ENCODE measurements at regions not wholly inside any gene's neighbourhood (a gene's known extent, or its start where the extent isn't known, plus 50 kb on each side); places are given as distances from the start of the nearest gene placed in this dataset.

DNA sequence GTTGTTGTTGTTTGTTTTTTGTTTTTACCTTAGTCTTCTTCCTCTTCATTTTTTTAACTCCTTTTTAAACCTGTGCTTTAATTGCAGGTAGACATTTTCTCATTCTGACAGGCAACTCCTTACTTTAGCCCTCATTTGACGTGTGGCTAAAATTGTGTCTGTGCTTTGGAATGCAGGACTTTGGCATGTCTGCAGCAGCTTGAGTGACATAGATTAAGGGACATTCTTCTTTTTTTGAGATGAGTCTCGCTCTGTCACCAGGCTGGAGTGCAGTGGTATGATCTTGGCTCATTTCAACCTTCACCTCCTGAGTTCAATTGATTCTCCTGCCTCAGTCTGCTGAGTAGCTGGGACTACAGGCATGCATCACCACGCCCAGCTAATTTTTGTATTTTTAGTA is 100.8 kb downstream of the FAT3 start:
- TF ChIP-seq, protein P1, sequence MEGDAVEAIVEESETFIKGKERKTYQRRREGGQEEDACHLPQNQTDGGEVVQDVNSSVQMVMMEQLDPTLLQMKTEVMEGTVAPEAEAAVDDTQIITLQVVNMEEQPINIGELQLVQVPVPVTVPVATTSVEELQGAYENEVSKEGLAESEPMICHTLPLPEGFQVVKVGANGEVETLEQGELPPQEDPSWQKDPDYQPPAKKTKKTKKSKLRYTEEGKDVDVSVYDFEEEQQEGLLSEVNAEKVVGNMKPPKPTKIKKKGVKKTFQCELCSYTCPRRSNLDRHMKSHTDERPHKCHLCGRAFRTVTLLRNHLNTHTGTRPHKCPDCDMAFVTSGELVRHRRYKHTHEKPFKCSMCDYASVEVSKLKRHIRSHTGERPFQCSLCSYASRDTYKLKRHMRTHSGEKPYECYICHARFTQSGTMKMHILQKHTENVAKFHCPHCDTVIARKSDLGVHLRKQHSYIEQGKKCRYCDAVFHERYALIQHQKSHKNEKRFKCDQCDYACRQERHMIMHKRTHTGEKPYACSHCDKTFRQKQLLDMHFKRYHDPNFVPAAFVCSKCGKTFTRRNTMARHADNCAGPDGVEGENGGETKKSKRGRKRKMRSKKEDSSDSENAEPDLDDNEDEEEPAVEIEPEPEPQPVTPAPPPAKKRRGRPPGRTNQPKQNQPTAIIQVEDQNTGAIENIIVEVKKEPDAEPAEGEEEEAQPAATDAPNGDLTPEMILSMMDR (IDR thresholded peaks at IDR 0.05; ENCODE audit: insufficient read depth, low read length, poor library complexity, severe bottlenecking) = no peak
- TF ChIP-seq EZH2phosphoT487 (conservative IDR thresholded peaks at IDR 0.05; ENCODE audit: low read length) = no peak
- no peaks in the 10 kb centered on the region for H4K20me1 ChIP-seq (ENCODE audit: low read depth, low read length)
- H3K36me3 ChIP-seq (ENCODE audit: low read length) = no peaks in the 10 kb centered on the region
- H3F3A ChIP-seq (ENCODE audit: insufficient read depth) = no peaks in the 10 kb centered on the region
- no peaks in the 10 kb centered on the region for H3K9me3 ChIP-seq (ENCODE audit: insufficient read depth, low read length)
- H3K27ac ChIP-seq (ENCODE audit: low read depth, low read length) = no peak overlapping the region
- H3K4me2 ChIP-seq (ENCODE audit: low read depth, low read length, poor library complexity, severe bottlenecking) = no peak overlapping the region
- H3K9ac ChIP-seq (ENCODE audit: low read length) = no peak overlapping the region
- H3K9me2 ChIP-seq (replicated peaks; ENCODE audit: insufficient read depth, low read length) = no peaks in the 10 kb centered on the region
- H2AFZ ChIP-seq (ENCODE audit: low read depth, low read length, severe bottlenecking) = no peak overlapping the region
- H3K4me3 ChIP-seq (ENCODE audit: insufficient read depth, low read length, poor library complexity, severe bottlenecking) = no peak overlapping the region
- H3K27me3 ChIP-seq (ENCODE audit: low read length) = no peaks in the 10 kb centered on the region
- H3K79me2 ChIP-seq (ENCODE audit: insufficient read depth, low read length) = no peaks in the 10 kb centered on the region

DNA sequence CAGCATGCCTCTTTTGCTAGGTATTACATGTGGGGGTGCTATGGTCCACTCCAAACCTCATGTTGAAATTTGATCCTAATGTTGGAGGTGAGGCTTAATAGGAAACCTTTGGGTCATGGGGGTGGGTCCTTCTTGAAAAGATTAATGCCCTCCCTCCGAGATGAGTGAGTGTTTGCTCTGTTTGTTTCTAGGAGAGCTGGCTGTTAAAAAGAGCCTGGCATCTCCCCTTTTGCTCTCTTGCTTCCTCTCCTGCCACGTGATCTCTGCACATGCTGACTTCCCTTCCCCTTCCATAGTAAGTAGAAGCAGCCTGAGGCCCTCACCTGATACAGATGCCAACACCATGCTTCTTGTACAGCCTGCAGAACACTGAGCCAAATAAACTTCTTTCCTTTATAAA is 104.5 kb downstream of the FAT3 start:
- no peaks in the 10 kb centered on the region for H3F3A ChIP-seq (ENCODE audit: insufficient read depth)
- no peaks in the 10 kb centered on the region for H4K20me1 ChIP-seq (ENCODE audit: low read depth, low read length)
- no peaks in the 10 kb centered on the region for H3K36me3 ChIP-seq (ENCODE audit: low read length)
- H2AFZ ChIP-seq (ENCODE audit: low read depth, low read length, severe bottlenecking) = no peak overlapping the region
- no peak overlapping the region for H3K4me3 ChIP-seq (ENCODE audit: insufficient read depth, low read length, poor library complexity, severe bottlenecking)
- no peak overlapping the region for H3K9ac ChIP-seq (ENCODE audit: low read length)
- no peaks in the 10 kb centered on the region for H3K27me3 ChIP-seq (ENCODE audit: low read length)
- TF ChIP-seq, protein P1 (IDR thresholded peaks at IDR 0.05; ENCODE audit: insufficient read depth, low read length, poor library complexity, severe bottlenecking) = no peak
- TF ChIP-seq EZH2phosphoT487 (conservative IDR thresholded peaks at IDR 0.05; ENCODE audit: low read length) = no peak
- no peak overlapping the region for H3K4me2 ChIP-seq (ENCODE audit: low read depth, low read length, poor library complexity, severe bottlenecking)
- H3K9me3 ChIP-seq (ENCODE audit: insufficient read depth, low read length) = no peaks in the 10 kb centered on the region
- no peaks in the 10 kb centered on the region for H3K79me2 ChIP-seq (ENCODE audit: insufficient read depth, low read length)
- no peak overlapping the region for H3K27ac ChIP-seq (ENCODE audit: low read depth, low read length)
- no peaks in the 10 kb centered on the region for H3K9me2 ChIP-seq (replicated peaks; ENCODE audit: insufficient read depth, low read length)

DNA sequence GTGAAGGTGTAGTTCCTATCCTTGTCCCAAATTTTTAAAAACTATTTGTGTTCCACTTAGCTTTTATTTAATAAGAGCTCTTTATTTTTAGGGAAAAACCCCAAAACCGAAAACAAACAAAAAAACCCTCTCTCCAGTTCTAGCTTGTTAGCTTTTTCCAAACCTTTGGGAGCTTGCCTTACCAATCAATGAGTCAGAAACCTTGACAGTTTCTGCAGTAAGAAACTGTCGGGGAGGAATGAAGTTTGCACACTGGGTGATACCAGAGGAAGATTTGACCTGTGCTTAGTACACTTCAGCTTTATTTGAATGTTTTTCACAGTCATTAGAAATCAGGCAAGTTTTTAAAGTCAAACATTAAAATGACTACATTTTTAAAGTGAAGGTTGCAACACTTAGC is 105.0 kb downstream of the FAT3 start:
- no peak overlapping the region for H3K27ac ChIP-seq (ENCODE audit: low read depth, low read length)
- no peak overlapping the region for H2AFZ ChIP-seq (ENCODE audit: low read depth, low read length, severe bottlenecking)
- H3F3A ChIP-seq (ENCODE audit: insufficient read depth) = no peaks in the 10 kb centered on the region
- no peaks in the 10 kb centered on the region for H4K20me1 ChIP-seq (ENCODE audit: low read depth, low read length)
- no peak overlapping the region for H3K4me2 ChIP-seq (ENCODE audit: low read depth, low read length, poor library complexity, severe bottlenecking)
- no peaks in the 10 kb centered on the region for H3K9me2 ChIP-seq (replicated peaks; ENCODE audit: insufficient read depth, low read length)
- no peak for TF ChIP-seq EZH2phosphoT487 (conservative IDR thresholded peaks at IDR 0.05; ENCODE audit: low read length)
- TF ChIP-seq, protein P1 (IDR thresholded peaks at IDR 0.05; ENCODE audit: insufficient read depth, low read length, poor library complexity, severe bottlenecking) = no peak
- H3K9me3 ChIP-seq (ENCODE audit: insufficient read depth, low read length) = no peaks in the 10 kb centered on the region
- no peaks in the 10 kb centered on the region for H3K36me3 ChIP-seq (ENCODE audit: low read length)
- H3K4me3 ChIP-seq (ENCODE audit: insufficient read depth, low read length, poor library complexity, severe bottlenecking) = no peak overlapping the region
- no peaks in the 10 kb centered on the region for H3K79me2 ChIP-seq (ENCODE audit: insufficient read depth, low read length)
- H3K9ac ChIP-seq (ENCODE audit: low read length) = no peak overlapping the region
- no peaks in the 10 kb centered on the region for H3K27me3 ChIP-seq (ENCODE audit: low read length)

All from SU-DHL-6 (cell line).